HG03457 (cell line): ENCODE measurements at regions not wholly inside any gene's neighbourhood (a gene's known extent, or its start where the extent isn't known, plus 50 kb on each side); places are given as distances from the start of the nearest gene placed in this dataset.

ENCODE experiments used
- ATAC-seq: cut with Tn5 transposase; IDR thresholded peaks from one replicate; pipeline ENCODE4 v1.9.1; 2021; ENCODE audit warnings: moderate number of reproducible peaks; ENCODE audit not compliant: unreplicated experiment

GRCh38 chr5:160961038-160961437 is 109.0 kb upstream of the ATP10B start:
- ATAC-seq = no peak

DNA sequence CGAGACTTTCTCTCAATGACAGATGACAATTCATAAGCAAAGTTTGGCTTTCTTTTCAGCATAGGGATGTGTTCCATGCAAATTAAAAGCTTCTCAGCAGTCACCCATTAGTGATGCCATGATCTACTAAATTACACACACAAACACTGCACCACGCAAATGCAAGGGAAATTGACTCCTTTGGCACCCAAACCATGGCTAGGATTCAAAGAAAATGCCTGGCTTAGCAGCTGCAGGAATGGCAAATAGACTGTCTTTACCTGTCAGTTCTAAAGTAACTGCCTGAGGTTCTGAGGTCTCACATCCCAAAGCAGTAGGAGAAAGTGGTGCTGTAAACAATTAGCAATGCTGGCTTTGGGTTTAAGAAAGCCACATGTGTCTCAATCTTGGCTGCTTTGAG is 108.6 kb upstream of the ATP10B start:
- no peak for ATAC-seq

GRCh38 chr5:160959804-160960203 is 107.8 kb upstream of the ATP10B start:
- ATAC-seq = peak; percentile 54

DNA sequence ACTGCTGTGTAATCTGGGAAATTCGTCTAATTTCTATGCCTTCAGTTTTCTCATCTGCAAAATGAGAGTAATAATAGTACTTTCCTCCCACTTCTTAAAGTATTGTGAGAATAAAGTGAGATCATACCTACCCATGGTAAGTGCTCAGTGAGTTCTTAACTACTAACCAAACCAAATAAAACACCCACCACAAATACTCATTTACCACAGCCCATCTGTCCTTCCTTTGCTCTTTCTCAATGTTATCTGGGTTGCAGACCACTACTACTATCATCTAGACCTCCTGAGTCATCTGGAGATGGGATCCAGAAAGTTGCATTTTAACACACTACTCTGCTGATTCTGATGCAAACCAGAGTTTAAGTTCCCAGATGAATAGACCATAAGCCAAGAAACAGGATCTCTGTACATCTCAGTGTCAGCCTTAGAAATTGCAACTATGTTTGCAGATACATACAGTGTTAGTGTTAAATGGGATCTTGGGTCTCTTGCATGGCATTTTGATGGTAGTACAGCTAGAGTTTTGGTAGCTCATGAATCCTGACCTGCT is 105.4 kb upstream of the ATP10B start:
- ATAC-seq = peak; percentile 48

DNA sequence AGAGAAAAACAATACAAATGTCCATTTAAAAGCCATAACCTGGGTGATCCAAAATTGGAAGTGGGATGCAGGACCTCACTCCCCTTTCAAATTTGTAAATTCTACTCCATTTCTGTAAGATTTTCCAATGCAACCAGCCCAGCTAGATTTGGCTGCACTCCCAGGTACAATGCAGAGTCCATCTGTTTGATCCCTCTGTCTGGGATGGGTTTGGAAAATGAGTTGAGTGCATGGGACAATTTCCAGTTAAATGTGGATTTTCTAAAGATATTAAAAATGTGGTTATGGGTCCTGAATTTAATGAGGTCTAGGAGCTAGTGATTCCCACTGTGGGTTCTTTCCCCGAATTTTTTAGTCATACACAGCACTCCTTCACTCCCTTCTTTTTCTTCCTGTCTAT is 104.0 kb upstream of the ATP10B start:
- no peak for ATAC-seq

- ATAC-seq = no peak
These were observed 98.3 kb upstream of the ATP10B start for GRCh38 chr5:160950311-160950710.

DNA sequence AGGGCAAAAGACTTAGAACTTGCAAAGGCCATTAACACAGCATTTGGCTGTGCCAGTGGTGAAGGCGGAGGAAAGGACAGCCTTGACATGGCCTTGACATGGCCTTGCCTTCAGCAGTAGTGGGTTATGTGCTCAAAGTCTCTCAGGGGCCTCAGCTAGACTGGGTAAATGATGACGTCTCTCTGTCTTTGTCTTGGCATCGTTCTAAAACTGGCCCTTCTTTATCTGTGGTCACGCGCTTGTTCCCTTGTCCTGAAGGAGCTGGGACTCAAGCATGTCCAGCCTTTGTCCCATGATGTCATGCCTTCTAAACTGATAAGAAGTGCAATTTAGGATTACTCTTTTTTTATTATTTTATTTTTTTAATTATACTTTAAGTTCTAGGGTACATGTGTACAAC is 88.7 kb upstream of the ATP10B start:
- ATAC-seq = no peak

DNA sequence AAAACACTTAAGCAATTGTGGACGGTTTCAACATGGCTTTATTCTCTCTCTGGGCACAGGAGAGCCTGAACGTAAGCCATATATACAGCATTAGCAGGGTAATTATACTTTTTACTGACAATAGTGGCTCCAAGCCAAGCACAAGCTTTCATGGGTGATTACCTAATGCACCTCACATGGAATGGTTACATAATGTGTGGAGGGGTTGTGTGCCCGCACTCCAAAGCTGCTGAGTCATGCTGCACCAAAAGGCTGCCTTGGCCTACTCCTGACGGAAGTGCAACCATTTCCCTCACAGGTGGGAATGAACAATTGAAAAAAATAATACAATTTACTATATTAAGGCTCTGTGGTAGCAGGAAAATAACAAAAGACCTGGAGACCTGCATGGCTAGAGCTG is 86.5 kb upstream of the ATP10B start:
- no peak for ATAC-seq

- no peak for ATAC-seq
These were observed 85.6 kb upstream of the ATP10B start for GRCh38 chr5:160937570-160937969.

DNA sequence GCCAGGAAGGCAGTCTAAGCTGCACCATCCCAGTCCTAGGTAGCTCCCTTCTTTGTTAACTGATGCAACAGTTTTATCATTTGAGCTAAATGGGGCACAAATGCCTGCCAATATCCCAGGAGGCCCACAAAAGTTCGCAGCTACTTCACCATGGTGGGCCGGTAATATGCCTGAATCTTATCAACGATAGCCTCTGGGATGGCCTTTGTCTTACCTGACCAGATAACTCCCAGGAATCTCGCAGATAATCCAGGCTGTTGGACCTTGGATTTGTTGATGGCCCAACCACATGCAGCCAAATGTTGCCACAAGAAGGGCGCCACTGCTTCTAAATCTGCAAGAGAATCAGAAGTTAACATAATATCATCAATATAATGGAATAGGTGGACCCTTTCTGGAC is 83.8 kb upstream of the ATP10B start:
- ATAC-seq = no peak

- ATAC-seq = no peak
These were observed 79.3 kb upstream of the ATP10B start for GRCh38 chr5:160931283-160931682.

DNA sequence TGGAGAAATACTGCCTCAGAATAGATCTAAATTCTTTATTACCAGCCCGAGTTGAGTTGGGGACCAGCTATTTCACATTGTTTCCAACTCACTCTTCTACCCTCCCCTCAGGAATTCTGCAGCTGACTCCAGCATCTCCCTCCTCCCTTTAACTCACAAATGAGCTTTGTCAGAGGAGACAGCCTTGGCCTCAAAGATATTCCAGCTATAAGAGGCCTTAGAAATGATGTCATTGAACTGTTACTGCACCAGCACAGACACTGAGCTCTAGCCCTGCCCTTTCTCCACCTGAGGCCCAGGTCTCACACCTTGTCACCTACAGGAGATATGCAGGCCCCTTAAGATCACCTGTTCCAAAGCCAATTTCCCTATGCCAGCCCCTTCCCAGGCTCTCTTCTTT is 78.4 kb upstream of the ATP10B start:
- no peak for ATAC-seq

DNA sequence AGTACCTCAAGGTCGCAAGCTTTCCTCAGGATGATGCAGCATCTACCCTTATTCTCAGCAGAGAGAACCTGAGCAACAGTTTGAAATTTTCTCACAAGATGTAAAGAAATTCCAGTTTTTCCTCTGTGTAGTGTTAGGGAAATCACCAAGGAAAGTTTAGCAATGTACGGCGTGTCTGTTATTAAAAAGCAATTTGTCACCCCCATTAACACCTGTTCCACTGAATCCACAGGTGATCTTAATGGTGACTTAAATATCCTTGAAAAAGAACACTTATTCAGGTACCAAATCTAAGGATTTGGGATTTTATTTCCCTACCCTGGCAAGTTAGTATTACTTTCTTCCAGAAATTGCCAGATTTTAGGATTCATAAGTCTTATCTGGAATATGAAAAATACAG is 77.9 kb upstream of the ATP10B start:
- ATAC-seq = no peak

DNA sequence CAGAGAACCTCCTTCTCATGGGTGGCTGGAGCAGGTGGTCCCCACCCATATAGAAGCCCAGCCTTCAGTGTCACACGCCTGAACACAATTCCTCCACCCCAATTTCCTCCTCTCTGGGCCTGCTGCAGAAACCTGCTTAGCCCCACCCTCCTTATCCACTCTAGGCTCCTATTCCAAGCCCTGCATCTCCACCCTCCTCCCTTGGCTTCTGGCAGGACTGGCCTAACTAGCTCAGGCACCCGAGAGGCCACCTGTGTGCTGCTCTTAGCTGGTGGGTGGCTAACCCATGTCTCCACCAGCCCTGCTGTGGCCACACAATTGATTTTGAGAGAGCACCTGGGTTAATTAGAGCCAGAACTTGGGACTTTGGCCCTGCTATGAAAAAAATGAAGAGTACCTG is 77.3 kb upstream of the ATP10B start:
- ATAC-seq = no peak

- no peak for ATAC-seq
These were observed 74.4 kb upstream of the ATP10B start for GRCh38 chr5:160926428-160926827.

- ATAC-seq = no peak
These were observed 73.3 kb upstream of the ATP10B start for GRCh38 chr5:160925281-160925680.

DNA sequence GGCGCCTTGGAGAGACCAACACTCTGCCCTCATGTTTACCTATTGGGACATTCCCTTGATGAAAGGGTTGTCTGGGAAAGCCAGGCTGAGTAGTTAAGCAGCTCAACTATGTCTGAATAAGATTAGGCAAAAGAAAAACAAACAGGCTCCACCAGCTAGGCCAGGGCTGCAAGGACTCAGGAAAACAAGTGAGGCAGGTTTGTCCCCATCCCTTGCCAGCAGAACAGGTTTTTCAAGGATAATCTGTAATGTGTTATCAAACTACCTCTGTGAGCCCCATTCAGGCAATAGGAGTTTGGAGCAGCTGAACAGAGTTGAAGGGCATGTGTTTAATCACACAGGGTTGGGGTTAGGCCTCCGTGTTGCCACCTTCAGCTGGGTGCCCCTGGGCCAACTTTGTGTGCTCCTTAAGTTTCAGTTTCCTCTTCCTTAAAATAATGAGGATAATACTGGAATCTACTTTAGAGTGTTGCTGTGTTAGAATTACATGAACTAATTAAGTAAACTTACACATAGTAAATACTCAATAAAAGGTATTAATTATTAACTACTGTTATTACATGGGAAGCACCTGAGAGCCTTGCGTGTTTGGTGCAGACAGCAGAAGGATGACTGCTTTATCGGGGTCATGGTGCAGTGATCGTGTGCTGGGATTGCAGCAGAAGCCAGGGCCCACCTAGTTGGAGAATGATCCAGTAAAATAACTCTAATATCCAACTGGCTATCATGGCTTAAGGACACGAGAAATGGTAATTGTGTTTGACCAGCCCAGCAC is 72.1 kb upstream of the ATP10B start:
- ATAC-seq = no peak

- ATAC-seq = no peak
These were observed 71.4 kb upstream of the ATP10B start for GRCh38 chr5:160923411-160923810.

GRCh38 chr5:160922311-160922710 is 70.3 kb upstream of the ATP10B start:
- no peak for ATAC-seq

- no peak for ATAC-seq
These were observed 69.6 kb upstream of the ATP10B start for GRCh38 chr5:160921423-160922285.

GRCh38 chr5:160919626-160920025 is 67.6 kb upstream of the ATP10B start:
- ATAC-seq = no peak

DNA sequence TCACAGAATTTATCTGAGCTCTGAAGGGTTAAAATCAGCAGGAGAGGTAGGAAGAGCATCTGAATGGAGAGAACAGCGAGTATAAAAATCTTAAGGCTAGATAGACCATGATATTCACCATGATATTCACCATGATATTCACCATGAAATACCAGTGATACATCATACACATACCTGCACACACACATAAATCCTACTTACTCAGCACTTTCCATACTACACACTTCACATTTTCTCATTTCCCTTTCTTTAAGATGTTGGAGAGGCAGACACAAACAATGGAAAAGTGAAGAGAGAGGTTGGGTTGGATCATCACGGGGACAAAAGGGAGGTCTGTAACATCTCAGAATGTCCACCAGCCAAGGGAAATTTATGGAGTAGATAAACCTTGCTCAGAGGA is 66.4 kb upstream of the ATP10B start:
- no peak for ATAC-seq
